ENCODE measurements at regions not wholly inside any gene's neighbourhood (a gene's known extent, or its start where the extent isn't known, plus 50 kb on each side); places are given as distances from the start of the nearest gene placed in this dataset.

DNA sequence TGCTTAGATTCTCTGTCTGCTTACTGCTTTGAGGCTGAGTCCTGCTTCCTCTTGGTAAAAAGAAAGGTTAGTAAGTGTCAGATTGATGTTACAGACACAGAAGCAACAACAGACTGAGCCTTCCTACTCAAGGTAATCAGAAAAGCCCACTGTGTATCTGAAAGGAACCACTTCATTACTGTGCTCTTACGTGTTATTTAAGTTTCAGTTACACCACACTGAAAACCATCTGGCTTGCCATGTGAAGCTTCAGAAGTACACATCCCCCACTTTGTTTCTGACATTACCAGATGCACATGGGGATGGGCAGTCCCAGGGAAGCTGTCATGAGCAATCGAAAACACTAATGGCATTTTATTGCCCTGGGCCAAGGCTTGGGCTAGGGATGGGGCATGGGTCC, 1290.1 kb downstream of the AACS start:
- TF ChIP-seq NR2C2 (CRISPR knock-in tag; IDR thresholded peaks at IDR 0.05) (no peak), ATF3 (CRISPR knock-in tag; conservative IDR thresholded peaks at IDR 0.05) (no peak)
- TF ChIP-seq, protein P1, sequence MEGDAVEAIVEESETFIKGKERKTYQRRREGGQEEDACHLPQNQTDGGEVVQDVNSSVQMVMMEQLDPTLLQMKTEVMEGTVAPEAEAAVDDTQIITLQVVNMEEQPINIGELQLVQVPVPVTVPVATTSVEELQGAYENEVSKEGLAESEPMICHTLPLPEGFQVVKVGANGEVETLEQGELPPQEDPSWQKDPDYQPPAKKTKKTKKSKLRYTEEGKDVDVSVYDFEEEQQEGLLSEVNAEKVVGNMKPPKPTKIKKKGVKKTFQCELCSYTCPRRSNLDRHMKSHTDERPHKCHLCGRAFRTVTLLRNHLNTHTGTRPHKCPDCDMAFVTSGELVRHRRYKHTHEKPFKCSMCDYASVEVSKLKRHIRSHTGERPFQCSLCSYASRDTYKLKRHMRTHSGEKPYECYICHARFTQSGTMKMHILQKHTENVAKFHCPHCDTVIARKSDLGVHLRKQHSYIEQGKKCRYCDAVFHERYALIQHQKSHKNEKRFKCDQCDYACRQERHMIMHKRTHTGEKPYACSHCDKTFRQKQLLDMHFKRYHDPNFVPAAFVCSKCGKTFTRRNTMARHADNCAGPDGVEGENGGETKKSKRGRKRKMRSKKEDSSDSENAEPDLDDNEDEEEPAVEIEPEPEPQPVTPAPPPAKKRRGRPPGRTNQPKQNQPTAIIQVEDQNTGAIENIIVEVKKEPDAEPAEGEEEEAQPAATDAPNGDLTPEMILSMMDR (IDR thresholded peaks at IDR 0.05) = no peak
